Uterus (tissue), 2 donors: ENCODE measurements at regions not wholly inside any gene's neighbourhood (a gene's known extent, or its start where the extent isn't known, plus 50 kb on each side); places are given as distances from the start of the nearest gene placed in this dataset.

Experiments used
- POLR2A ChIP-seq, 2 donors: fragments of 450-650 bp; IDR thresholded peaks; one replicate each; pipeline ENCODE4 v1.6.1; 2016; ENCODE audit warnings: antibody characterized with exemption in 2 of 2, mild to moderate bottlenecking in 1 of 2, moderate library complexity in 1 of 2
- TF ChIP-seq, protein P1 (sequence below), 4 experiments: fragments of 200-600 bp in 2 of 4; fragments of 450-650 bp in 2 of 4; sonication (generic) in 2 of 4; IDR thresholded peaks; one replicate each; pipeline ENCODE4 v1.5.1; 2016 to 2019; ENCODE audit warnings: antibody characterized with exemption in 4 of 4, mild to moderate bottlenecking in 2 of 4, moderate library complexity in 1 of 4

DNA sequence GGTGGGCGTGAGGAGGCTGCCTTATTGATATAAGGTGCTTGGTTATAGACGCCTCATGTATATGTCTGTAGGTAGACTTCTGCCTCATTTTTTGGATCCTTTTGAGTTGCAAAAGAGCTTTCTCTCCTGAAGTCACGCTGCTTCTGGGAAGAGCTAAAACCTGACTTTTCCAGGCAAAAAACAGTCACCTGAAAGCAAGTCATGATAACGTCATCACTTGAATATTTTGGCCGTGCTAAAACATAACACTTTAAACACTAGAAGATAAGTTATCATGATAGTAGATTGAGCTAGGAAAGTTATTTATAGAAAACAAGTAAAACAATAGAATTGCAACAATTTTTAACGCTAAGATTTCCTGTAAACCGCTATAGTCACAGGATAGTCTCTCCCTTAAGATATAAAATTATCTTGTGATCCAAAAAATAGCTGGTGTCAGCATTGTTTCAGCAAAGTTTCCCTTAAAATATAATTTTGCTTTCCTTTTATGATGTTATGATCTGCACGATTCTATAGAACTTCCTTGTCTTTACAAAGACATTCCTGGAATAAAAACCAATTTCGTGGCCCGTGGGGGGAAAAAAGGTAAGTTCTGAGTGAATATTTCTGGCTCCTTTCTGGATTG is 69.0 kb upstream of the AKAP12 start:
- TF ChIP-seq, protein P1, sequence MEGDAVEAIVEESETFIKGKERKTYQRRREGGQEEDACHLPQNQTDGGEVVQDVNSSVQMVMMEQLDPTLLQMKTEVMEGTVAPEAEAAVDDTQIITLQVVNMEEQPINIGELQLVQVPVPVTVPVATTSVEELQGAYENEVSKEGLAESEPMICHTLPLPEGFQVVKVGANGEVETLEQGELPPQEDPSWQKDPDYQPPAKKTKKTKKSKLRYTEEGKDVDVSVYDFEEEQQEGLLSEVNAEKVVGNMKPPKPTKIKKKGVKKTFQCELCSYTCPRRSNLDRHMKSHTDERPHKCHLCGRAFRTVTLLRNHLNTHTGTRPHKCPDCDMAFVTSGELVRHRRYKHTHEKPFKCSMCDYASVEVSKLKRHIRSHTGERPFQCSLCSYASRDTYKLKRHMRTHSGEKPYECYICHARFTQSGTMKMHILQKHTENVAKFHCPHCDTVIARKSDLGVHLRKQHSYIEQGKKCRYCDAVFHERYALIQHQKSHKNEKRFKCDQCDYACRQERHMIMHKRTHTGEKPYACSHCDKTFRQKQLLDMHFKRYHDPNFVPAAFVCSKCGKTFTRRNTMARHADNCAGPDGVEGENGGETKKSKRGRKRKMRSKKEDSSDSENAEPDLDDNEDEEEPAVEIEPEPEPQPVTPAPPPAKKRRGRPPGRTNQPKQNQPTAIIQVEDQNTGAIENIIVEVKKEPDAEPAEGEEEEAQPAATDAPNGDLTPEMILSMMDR (IDR thresholded peaks at IDR 0.05): no peak
- TF ChIP-seq POLR2A (IDR thresholded peaks at IDR 0.05): no peak
